ENCODE measurements at regions not wholly inside any gene's neighbourhood (a gene's known extent, or its start where the extent isn't known, plus 50 kb on each side); places are given as distances from the start of the nearest gene placed in this dataset.

DNA sequence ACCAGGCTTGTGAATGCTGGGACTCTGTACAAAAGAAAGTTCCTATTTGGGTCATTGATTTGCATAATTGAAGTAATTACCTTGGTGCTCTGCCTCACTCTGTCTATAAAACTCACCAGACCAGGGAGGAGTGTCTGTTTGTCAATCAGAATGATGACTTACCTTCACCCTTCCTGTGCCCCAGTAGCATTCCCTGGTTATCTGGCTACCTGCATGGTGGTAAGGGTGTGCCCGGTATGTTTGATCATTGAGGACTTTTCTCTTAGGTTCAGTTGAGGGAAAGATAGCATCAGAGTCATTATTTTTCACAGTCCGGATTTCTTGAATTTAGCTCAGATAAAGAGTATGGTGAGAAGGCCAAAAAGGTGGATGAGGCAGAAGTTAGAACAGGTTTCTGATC is 190.0 kb downstream of the BRINP2 start:
- TF ChIP-seq CTCF (IDR thresholded peaks at IDR 0.05) = no peak
- TF ChIP-seq POLR2A (IDR thresholded peaks at IDR 0.05) = no peak
- no peak for TF ChIP-seq EP300 (IDR thresholded peaks at IDR 0.05)

Measured in tibial nerve (tissue), 4 donors.